IPS-18c (cell line): ENCODE measurements at regions not wholly inside any gene's neighbourhood (a gene's known extent, or its start where the extent isn't known, plus 50 kb on each side); places are given as distances from the start of the nearest gene placed in this dataset.

Experiments
- H3K4me3 ChIP-seq: 2 replicates; pipeline ENCODE4 v1.7.0; 2013; ENCODE audit warnings: low read depth, mild to moderate bottlenecking, low read length, moderate library complexity; ENCODE audit not compliant: insufficient read depth
- H3K9me3 ChIP-seq: one replicate; pipeline ENCODE4 v1.6.1; 2013; ENCODE audit warnings: mild to moderate bottlenecking, low read length, moderate library complexity; ENCODE audit not compliant: control insufficient read depth, insufficient read depth

DNA sequence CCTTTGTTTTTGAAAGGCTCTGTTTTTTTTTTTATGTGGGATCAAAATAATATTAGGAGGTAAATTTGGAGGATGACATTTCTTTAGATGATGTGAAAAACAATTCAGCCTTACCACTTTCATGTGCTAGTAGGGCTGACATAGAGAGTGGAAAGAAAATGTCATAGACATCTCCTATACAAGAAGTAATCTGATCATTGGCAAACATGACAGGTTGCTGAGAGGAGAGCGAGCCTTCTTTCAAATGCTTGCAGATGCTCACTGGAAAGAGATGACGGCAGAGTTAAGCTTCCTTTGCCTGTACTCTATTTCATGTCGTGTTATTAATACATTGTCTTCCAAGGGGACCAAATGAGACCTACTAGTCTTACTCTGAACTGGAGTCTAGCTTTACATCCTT lies 160.1 kb upstream of the DAP start:
- no peaks in the 10 kb centered on the region for H3K9me3 ChIP-seq

GRCh38 chr5:10920400-10920799 lies 159.4 kb upstream of the DAP start:
- no peaks in the 10 kb centered on the region for H3K9me3 ChIP-seq

More for the DNA sequence above, 160.1 kb upstream of the DAP start:
- no peak overlapping the region for H3K4me3 ChIP-seq

DNA sequence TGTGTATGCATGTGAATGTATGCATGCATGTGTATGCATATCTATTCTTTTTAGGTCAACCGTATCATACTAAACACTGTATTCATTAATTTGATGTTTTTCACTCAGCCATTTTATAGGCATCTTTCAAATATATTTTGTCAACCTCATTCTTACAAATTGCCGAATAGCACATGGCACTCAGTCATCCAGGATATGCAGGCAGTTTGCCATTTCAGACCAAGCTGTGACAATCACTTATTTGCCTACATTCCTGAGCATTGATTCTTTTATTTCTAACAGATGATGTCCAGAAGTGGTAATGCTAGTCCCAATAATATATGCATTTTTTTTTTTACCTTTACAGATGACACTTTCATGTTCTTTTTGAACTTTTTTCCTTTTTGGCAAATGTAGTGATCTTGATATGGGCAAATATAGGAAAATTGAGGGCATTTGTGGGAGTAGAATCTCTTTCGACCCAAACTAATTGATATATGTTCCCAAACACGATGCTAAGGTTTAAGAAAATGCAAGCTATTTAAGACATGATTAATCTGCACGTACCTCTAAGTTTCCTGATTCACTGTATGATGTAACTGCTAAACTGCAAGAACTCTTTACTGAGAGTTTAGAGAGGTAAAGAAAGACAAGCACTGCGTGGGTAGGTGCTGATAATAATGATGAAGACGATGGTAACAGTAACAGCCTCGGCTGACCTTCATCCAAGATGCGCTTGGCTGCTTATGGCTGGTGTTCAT lies 153.9 kb upstream of the DAP start:
- no peaks in the 10 kb centered on the region for H3K9me3 ChIP-seq
- H3K4me3 ChIP-seq = no peak overlapping the region

More at GRCh38 chr5:10920400-10920799, 159.4 kb upstream of the DAP start:
- H3K4me3 ChIP-seq = no peak overlapping the region

DNA sequence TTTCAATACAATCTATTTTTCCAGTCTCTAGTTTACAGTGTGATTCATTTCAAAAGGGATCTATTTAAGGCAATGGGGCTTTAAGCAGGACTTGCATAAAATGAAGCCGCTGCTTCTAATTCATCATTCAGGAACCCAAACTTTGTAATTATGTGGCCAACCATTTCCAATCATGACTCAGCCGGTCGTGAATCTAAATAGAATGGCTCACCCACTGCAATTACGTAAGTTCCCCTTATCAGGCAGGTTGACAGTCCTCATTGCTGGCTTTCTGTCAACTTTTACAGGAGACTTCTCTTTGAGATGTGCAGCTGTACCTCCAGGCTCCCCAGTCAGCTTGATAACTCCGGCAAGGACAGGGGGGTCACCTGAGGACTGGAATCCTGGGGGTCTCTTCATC lies 152.8 kb upstream of the DAP start:
- Histone ChIP-seq H3K9me3 (no peaks in the 10 kb centered on the region), H3K4me3 (no peak overlapping the region)

DNA sequence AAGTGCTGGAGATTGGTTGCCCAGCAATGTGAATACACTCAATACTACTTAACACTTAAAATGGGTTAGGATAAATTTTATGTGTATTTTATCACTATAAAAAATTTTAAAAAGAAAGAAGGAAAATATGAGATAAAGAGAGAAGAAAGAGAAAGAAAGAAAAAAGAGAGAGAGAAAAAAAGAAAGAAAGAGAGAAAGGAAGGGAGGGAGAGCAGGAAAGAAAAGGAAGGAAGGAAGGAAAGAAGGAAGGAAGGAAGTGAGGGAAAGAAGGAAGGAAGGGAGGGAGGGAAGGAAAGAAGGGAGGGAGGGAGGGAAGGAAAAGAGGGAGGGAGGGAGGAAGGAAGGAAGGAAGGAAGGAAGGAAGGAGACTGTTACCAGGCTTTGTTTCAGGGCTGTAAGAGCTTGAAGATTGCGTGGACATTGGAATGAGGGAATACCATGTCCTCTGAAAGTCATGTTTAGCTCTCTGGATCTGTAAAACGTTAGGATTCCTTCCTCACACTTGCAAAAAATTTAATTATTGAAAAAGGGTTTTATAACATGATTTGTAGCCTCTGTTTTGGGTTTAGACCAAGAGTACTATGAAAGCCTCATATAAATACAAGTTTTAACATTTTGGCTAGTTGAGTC lies 152.3 kb upstream of the DAP start:
- H3K9me3 ChIP-seq = no peaks in the 10 kb centered on the region
- no peak overlapping the region for H3K4me3 ChIP-seq

DNA sequence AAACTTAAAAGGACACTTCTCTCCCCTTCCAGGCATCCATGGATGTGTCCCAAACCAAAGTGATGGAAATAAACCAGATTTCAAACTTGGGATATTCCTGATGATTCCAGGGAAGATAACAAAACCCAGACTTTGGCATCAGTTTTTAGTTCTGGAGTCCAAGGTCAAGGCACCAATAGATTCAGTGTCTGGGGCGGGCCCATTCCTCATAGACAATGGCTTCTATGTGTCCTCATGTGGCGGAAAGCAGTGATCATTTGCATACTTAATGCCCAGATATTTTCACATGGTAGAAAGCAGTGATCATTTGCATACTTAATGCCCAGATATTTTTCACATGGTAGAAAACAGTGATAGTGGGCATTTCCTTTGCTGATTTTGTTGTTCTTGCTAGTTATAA lies 151.4 kb upstream of the DAP start:
- H3K4me3 ChIP-seq = no peak overlapping the region
- no peaks in the 10 kb centered on the region for H3K9me3 ChIP-seq

DNA sequence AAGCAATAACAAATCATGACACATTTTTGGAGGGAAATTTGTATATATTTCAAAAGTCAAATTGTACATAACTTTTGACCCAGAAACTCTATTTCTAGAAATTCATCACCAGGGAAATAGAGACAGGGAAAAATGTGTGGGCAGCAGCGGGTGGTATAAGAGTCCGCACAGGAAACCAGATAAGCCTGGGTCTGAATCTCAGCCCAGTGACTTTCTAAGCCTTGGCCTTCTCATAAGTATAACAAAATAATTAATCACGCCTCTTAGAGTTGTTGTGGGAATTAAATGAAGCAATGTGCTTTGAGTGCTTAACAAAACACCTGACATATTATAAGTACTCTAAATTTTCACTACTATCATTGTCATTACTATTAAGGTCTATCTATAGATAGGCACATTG lies 149.2 kb upstream of the DAP start:
- Histone ChIP-seq H3K9me3 (no peaks in the 10 kb centered on the region), H3K4me3 (no peak overlapping the region)

- no peaks in the 10 kb centered on the region for H3K9me3 ChIP-seq
- H3K4me3 ChIP-seq = no peak overlapping the region
Measured at GRCh38 chr5:10904862-10905432, 143.9 kb upstream of the DAP start.

DNA sequence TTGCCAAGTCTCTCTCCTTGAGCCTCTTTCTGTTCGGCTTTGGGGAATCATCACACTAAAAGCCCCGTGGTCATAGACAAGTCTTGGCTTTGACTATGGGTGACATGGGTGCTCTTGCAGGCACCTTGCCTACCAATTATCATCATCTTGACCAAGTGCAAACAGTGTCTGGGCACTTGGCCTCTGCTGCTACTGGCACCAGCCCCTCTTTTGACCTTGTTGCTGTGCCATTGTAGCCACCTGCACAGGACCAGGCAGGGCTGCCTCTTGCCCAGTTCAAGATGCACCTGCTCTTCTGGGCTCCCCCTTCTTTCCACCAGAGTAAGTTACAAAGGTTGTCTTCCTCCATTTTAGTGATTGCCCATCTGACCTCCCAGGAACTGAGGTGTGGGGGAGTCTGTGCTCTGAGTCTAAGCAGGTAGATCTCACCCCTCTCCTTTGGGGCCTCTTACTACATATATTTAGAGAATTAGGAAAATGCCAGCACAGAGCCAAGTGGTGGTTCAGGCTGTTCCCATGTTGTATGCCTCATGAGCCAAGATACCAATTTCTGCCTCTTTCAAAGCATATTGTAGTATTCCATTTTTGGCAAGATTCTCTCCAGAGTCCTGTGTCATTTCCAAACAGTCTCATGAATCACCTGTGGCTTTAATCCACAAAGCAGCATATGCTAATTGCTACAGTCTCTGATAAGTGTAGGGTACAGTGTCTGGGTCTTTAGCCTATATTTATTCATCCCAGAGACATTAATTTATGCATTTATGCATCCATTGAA lies 142.9 kb upstream of the DAP start:
- no peak overlapping the region for H3K4me3 ChIP-seq
- H3K9me3 ChIP-seq = no peaks in the 10 kb centered on the region

DNA sequence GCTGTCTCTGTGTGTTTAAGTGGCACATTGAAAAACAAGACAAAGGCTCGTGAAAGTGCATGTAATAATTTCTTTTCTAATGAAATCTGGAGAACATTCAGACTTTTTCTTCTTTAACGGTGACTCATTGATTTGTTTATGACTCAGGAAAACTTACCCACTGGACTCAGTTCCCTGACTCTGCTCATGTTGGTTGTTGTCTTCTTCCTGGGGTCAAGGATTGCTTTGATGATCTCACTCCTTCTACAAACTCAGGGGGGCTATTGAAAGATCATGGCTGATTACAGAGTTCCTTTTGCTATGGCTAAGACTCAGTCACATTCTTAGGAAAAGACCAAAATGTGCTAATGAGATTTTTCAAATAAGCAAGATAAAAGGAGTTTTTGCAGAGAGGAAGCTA lies 141.1 kb upstream of the DAP start:
- H3K4me3 ChIP-seq = no peak overlapping the region
- no peaks in the 10 kb centered on the region for H3K9me3 ChIP-seq

GRCh38 chr5:10898514-10898913 lies 137.5 kb upstream of the DAP start:
- H3K9me3 ChIP-seq = no peaks in the 10 kb centered on the region

GRCh38 chr5:10896016-10896415 lies 135.0 kb upstream of the DAP start:
- no peak overlapping the region for H3K4me3 ChIP-seq
- H3K9me3 ChIP-seq = no peaks in the 10 kb centered on the region

More at GRCh38 chr5:10898514-10898913, 137.5 kb upstream of the DAP start:
- H3K4me3 ChIP-seq = no peak overlapping the region

DNA sequence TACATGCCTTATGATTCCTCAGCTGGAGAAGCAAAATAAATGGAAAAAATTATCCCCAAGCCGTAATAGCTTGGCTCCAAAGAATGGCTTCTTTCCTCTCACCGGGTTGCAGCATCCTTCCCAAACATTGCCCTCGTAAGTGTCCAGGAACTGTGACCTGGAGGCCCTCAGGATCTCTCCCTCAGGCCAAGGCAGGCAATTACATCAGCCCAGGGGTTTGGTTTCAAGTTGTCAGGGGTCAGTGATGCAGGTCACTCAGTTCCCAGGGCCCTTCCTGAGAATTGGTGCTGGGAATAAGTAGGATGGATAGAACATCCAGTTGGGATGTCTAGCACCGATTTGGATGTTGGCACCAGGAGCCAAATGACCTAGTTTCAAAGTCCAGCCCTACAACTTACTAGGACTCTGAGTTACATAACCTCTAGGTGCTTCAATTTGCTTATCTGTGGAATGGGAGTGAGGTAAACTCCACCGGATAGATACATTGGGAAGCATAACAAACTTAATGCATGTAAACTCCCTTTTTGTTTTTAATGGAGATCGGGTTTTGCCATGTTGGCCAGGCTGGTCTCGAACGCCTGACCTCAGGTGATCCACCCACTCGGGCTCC lies 133.5 kb upstream of the DAP start:
- Histone ChIP-seq H3K9me3 (peaks cover 1% of the 10 kb centered on the region), H3K4me3 (no peak overlapping the region)

DNA sequence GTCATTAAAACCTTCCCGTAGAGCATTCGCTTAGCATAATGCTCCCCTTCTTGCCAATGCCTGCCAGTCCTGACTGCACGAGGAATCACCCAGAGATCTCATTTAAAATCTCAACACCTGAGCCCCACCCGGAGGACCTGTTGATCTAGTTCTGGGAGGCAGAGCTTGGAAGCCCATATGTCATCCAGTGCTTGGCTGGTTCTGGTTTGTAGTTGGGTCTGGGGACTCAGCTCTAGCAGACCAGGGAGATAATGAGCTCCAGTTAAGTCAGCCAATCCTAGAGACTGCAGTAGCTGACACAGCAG lies 131.8 kb upstream of the DAP start:
- Histone ChIP-seq H3K4me3 (no peak overlapping the region), H3K9me3 (peaks cover 2% of the 10 kb centered on the region)

DNA sequence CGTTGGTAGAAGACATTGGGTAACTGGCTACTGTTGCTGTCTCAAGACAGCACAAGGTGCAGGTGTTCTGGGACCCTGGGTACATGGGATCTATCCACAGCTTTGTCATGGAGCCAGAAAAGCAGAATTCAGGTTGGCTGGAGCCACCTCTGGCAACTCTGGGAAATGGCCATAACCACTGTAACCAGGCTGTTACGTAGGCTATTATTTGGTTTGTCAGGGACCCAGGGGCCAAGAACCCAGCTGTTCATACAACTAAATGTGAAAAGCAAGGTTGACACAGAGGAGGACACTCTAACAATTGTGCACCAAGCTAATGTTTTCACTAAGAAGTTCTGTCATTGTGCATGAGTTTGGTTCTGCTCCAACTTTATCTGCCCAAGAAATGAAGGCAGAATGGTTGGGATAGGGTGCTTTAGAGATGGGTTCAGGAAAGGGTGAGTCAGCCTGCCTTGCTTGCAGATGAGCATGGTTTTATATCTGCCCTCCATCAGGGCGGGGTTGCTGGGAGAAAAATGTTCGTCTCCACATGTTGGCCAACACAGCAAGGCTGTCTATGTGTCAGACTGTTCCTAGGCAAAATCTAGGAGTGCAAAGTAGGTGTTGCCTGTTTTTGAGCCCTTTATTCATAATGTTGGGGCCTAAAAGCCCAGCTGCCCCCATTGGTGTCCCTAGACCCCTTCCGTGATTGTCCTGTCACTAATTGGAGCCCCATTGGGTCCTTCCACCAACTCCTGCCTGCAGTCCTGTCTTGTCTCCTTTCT lies 131.3 kb upstream of the DAP start:
- peaks cover 2% of the 10 kb centered on the region for H3K9me3 ChIP-seq
- no peak overlapping the region for H3K4me3 ChIP-seq

DNA sequence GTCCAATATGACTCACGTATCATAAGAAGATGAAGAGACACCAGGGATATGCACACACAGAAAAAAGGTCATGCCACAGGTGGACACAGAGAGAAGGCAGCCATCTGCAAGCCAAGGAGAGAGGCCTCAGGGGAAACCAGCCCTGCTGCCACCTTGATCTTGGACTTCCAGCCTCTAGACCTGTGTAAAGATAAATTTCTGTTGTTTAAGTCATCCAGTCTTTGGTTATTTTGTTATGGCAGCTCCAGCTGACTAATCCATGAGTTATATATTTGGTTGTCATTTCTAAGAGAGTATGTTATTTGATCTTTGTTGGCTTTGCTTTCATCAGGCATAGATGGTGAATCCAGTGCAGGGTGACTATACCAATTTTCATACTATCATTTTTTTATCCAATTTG lies 130.2 kb upstream of the DAP start:
- no peak overlapping the region for H3K4me3 ChIP-seq
- peaks cover 2% of the 10 kb centered on the region for H3K9me3 ChIP-seq

DNA sequence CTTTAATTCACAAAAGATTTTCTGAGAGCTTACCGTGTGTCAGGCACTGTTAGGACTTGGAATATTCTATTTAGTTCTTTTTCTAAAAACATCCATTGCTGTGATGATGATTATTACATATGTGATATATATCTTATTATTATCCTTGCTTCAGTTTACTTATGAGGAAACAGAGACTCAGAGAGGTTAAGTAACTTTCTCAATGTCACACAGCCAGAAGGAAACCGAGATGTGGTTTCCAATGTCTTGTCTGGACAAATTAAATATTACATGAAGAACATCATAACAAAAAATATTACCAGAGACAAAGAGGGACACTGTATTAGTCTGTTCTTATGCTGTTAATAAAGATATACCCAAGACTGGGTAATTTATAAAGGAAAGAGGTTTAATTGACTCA lies 125.5 kb upstream of the DAP start:
- Histone ChIP-seq H3K4me3 (no peak overlapping the region), H3K9me3 (peaks cover 2% of the 10 kb centered on the region)
